Loucy (cell line): ENCODE measurements at regions not wholly inside any gene's neighbourhood (a gene's known extent, or its start where the extent isn't known, plus 50 kb on each side); places are given as distances from the start of the nearest gene placed in this dataset.

Experiments used
- EZH2phosphoT487 ChIP-seq: fragments of 200-600 bp; IDR thresholded peaks from 2 replicates; pipeline ENCODE4 v1.6.1; 2018; ENCODE audit warnings: antibody characterized with exemption, mild to moderate bottlenecking, moderate library complexity, borderline replicate concordance
- TF ChIP-seq, protein P1 (sequence below): fragments of 200-600 bp; sonication (generic); conservative IDR thresholded peaks from 2 replicates; pipeline ENCODE4 v1.5.1; 2014; ENCODE audit warnings: mild to moderate bottlenecking, antibody characterized with exemption, low read length

DNA sequence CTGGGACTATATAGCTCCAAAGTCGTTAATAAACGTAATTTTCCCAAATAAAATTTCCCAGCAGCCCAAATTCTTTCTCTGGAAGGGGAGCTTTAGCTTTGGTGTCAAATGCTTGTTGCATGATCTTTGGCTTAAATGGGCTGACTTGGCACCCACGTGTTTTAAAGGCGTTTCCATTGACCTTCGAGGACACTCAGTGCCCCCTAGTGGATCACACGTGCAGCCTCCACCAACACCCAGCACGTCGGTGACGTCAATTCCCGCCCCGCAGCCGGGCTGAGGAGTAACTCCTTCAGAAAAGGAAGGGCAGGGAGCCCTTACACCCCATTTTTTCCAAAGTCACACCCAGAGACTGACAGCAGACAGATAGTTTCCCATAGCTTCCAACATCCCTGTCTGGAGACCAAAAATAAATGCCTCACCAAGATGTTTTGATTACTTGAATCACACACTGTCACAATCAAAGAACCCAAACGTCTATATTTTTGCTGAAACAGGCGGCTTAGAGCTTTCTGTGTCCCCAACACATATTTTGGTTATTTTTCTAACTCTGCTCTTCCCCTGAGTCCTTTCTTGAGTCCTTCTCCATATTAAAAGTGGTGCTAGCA lies 707.9 kb downstream of the AACS start:
- TF ChIP-seq, protein P1, sequence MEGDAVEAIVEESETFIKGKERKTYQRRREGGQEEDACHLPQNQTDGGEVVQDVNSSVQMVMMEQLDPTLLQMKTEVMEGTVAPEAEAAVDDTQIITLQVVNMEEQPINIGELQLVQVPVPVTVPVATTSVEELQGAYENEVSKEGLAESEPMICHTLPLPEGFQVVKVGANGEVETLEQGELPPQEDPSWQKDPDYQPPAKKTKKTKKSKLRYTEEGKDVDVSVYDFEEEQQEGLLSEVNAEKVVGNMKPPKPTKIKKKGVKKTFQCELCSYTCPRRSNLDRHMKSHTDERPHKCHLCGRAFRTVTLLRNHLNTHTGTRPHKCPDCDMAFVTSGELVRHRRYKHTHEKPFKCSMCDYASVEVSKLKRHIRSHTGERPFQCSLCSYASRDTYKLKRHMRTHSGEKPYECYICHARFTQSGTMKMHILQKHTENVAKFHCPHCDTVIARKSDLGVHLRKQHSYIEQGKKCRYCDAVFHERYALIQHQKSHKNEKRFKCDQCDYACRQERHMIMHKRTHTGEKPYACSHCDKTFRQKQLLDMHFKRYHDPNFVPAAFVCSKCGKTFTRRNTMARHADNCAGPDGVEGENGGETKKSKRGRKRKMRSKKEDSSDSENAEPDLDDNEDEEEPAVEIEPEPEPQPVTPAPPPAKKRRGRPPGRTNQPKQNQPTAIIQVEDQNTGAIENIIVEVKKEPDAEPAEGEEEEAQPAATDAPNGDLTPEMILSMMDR: peak; percentile 70
- TF ChIP-seq EZH2phosphoT487: no peak
